ENCODE measurements at regions not wholly inside any gene's neighbourhood (a gene's known extent, or its start where the extent isn't known, plus 50 kb on each side); places are given as distances from the start of the nearest gene placed in this dataset.

GRCh38 chr16:48003206-48003907 lies 152.4 kb downstream of the ABCC12 start:
- TF ChIP-seq, protein P1, sequence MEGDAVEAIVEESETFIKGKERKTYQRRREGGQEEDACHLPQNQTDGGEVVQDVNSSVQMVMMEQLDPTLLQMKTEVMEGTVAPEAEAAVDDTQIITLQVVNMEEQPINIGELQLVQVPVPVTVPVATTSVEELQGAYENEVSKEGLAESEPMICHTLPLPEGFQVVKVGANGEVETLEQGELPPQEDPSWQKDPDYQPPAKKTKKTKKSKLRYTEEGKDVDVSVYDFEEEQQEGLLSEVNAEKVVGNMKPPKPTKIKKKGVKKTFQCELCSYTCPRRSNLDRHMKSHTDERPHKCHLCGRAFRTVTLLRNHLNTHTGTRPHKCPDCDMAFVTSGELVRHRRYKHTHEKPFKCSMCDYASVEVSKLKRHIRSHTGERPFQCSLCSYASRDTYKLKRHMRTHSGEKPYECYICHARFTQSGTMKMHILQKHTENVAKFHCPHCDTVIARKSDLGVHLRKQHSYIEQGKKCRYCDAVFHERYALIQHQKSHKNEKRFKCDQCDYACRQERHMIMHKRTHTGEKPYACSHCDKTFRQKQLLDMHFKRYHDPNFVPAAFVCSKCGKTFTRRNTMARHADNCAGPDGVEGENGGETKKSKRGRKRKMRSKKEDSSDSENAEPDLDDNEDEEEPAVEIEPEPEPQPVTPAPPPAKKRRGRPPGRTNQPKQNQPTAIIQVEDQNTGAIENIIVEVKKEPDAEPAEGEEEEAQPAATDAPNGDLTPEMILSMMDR (IDR thresholded peaks at IDR 0.05): no peak
- H3K4me1 ChIP-seq: no peaks in the 10 kb centered on the region
- H3K9me3 ChIP-seq: no peaks in the 10 kb centered on the region
- intact Hi-C loops (cut with DNase I): no loop called here
- H3K27ac ChIP-seq: no peak overlapping the region
- H3K4me3 ChIP-seq: no peak overlapping the region
- H3K27me3 ChIP-seq: no peaks in the 10 kb centered on the region
- ATAC-seq (no peak), DNase-seq (no peak)
- no peaks in the 10 kb centered on the region for H3K36me3 ChIP-seq

DNA sequence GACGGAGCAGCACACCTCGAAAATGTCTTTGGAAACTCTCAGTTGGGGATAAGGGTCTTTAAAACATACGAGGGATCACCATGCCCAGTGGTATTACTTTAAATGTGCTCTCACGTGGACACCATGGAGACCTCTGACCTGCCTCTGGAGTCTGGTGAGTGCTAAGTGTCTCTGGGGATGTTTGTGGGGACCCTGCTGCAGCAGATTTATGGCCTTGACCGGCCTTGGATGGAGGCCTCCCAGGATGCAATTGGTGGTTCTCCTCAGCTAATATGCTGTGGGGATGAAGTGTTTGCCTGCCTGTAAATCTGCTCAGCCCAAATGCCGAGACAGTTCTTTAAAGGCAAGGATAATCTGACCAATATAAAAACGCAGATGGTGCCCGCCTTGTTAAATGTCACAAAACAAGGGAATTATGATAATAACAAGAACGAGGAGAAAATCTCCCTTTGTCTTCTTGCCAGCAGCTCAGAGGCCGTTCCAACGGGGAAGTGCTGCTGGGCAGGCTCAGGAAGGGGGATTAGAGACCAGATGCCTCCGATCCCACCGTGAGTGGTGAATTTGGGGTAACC lies 154.4 kb downstream of the ABCC12 start:
- intact Hi-C loops (cut with DNase I): no loop called here

GRCh38 chr16:48000622-48001021 lies 155.2 kb downstream of the ABCC12 start:
- ATAC-seq (no peak), DNase-seq (no peak)
- TF ChIP-seq, protein P1 (IDR thresholded peaks at IDR 0.05): no peak
- H3K9me3 ChIP-seq: no peaks in the 10 kb centered on the region
- H3K27me3 ChIP-seq: no peaks in the 10 kb centered on the region
- intact Hi-C loops (cut with DNase I): no loop called here
- H3K4me3 ChIP-seq: no peak overlapping the region
- H3K4me1 ChIP-seq: no peaks in the 10 kb centered on the region
- H3K27ac ChIP-seq: no peak overlapping the region
- no peaks in the 10 kb centered on the region for H3K36me3 ChIP-seq

More for the DNA sequence above, 154.4 kb downstream of the ABCC12 start:
- no peaks in the 10 kb centered on the region for H3K4me1 ChIP-seq
- H3K9me3 ChIP-seq: no peaks in the 10 kb centered on the region
- DNase-seq (no peak), ATAC-seq (no peak)
- H3K36me3 ChIP-seq: no peaks in the 10 kb centered on the region
- no peak overlapping the region for H3K4me3 ChIP-seq
- TF ChIP-seq, protein P1 (IDR thresholded peaks at IDR 0.05): no peak
- no peaks in the 10 kb centered on the region for H3K27me3 ChIP-seq
- no peak overlapping the region for H3K27ac ChIP-seq

DNA sequence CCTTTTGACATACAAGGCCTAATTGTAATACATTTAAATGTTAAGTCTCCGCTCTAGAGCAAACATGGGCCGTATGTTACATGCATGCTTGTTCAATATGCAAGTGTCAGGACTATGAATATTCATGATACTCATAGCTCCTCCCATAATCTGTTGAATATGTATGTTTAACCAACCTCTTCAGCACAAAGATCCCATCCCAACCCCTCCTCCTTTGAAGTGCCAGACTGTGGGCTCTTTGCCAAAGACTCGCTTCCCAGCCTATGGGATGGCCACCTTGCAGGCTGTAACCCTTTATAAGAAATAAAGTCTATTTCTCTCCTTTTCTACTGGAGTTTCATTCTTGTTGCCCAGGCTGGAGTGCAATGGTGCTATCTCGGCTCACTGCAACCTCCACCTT lies 156.2 kb downstream of the ABCC12 start:
- intact Hi-C loops (cut with DNase I): no loop called here
- Histone ChIP-seq H3K36me3 (no peaks in the 10 kb centered on the region), H3K27me3 (no peaks in the 10 kb centered on the region), H3K9me3 (no peaks in the 10 kb centered on the region), H3K27ac (no peak overlapping the region), H3K4me1 (no peaks in the 10 kb centered on the region), H3K4me3 (no peak overlapping the region)
- DNase-seq (no peak), ATAC-seq (no peak)
- TF ChIP-seq, protein P1 (IDR thresholded peaks at IDR 0.05): no peak

DNA sequence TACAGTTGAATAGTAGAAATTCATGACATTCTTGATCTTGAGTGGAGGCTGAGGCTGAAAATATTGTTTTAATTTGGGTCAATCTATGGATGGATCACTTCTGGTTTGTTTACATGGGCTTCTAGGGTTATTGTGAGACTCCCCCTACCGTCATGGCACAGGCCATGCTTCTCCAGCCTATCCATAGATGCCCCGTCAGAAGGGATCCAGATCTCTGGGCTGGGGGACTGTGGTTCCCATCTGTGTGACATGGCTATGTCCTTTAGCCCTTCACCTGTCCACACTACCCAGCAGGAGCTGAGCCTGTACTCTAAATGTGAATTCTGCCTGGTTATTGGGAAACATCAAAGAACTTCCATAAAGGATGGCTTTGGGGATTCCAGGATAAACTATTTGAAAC lies 160.4 kb downstream of the ABCC12 start:
- TF ChIP-seq, protein P1 (IDR thresholded peaks at IDR 0.05): no peak
- no peak for DNase-seq
- H3K4me1 ChIP-seq: no peaks in the 10 kb centered on the region
- H3K27me3 ChIP-seq: no peaks in the 10 kb centered on the region
- H3K4me3 ChIP-seq: no peak overlapping the region
- H3K9me3 ChIP-seq: no peaks in the 10 kb centered on the region
- no peak for ATAC-seq
- H3K36me3 ChIP-seq: no peaks in the 10 kb centered on the region
- intact Hi-C loops (cut with DNase I): no loop called here
- no peak overlapping the region for H3K27ac ChIP-seq
